ENCODE measurements at regions not wholly inside any gene's neighbourhood (a gene's known extent, or its start where the extent isn't known, plus 50 kb on each side); places are given as distances from the start of the nearest gene placed in this dataset.

GRCh38 chr6:133833949-133834359 is 55.0 kb upstream of the TCF21 start:
- FAIRE-seq: no peak
- H3K27me3 ChIP-seq (replicated peaks in 1 of 4; ENCODE audit: control insufficient read depth in 3 of 4, extremely low read depth in 1 of 4, insufficient read depth in 3 of 4, low read length in 3 of 4): no peaks in the 10 kb centered on the region
- CTCF ChIA-PET (ENCODE audit: partially characterized antibody): interaction anchor here (0.6 to 2.2 kb wide), 6 partner anchors 16 to 279 kb away, joined by 3 to 8 read pairs (median 6); no protein-coding TSS in a partner anchor

More at GRCh38 chr6:133833949-133834359, 55.0 kb upstream of the TCF21 start:
- Histone ChIP-seq H2BK120ac (replicated peaks; ENCODE audit: low read depth, low read length) (no peak overlapping the region), H4K8ac (ENCODE audit: extremely low read depth, insufficient read depth, low read length) (no peak overlapping the region), H3K9ac (replicated peaks in 1 of 4; ENCODE audit: extremely low read depth in 1 of 4, low read depth in 3 of 4, low read length in 3 of 4) (no peak overlapping the region), H3K79me2 (ENCODE audit: control insufficient read depth in 1 of 2, insufficient read depth in 2 of 2, low read length in 2 of 2) (no peaks in the 10 kb centered on the region), H2AK5ac (ENCODE audit: low read depth, low read length) (no peak overlapping the region), H3K18ac (ENCODE audit: extremely low read depth, low read length) (no peak overlapping the region), H3K4me3 (ENCODE audit: extremely low read depth in 1 of 4, insufficient read depth in 2 of 4, low read depth in 3 of 4, low read length in 4 of 4) (no peak overlapping the region), H2BK12ac (ENCODE audit: low read depth, low read length) (0 out of 2 replicates have a peak overlapping the region, but pooled peaks have one; percentile 35), H2BK5ac (ENCODE audit: low read depth, low read length) (no peak overlapping the region), H3K23ac (ENCODE audit: insufficient read length) (no peak overlapping the region), H3K23me2 (ENCODE audit: low read depth, low read length) (0 out of 2 replicates have a peak, but pooled peaks cover 2% of the 10 kb centered on the region), H4K20me1 (replicated peaks in 1 of 2; ENCODE audit: control insufficient read depth in 1 of 2, insufficient read depth in 2 of 2, low read length in 2 of 2) (no peaks in the 10 kb centered on the region), H3K4ac (replicated peaks; ENCODE audit: insufficient read length, low read depth, low read length) (no peak overlapping the region), H4K91ac (replicated peaks; ENCODE audit: insufficient read length, low read length) (no peak overlapping the region), H2AFZ (ENCODE audit: low read length) (peak overlapping the region; percentile 60; the same call in 1 of the 2 replicates), H3K79me1 (ENCODE audit: low read depth, low read length) (no peaks in the 10 kb centered on the region), H3K27ac (ENCODE audit: low read depth, low read length) (no peak overlapping the region), H2BK20ac (ENCODE audit: low read length) (no peak overlapping the region), H2BK15ac (ENCODE audit: low read length) (no peak overlapping the region), H3K9me3 (ENCODE audit: insufficient read depth in 2 of 2, low read depth in 1 of 2, low read length in 1 of 2) (no peaks in the 10 kb centered on the region), H3K4me2 (ENCODE audit: insufficient read depth in 1 of 2, low read depth in 2 of 2, low read length in 2 of 2) (no peak overlapping the region), H3K56ac (replicated peaks; ENCODE audit: insufficient read length, low read depth, low read length) (no peak overlapping the region), H4K5ac (ENCODE audit: insufficient read length, low read depth, low read length) (no peak overlapping the region), H3K36me3 (ENCODE audit: control insufficient read depth in 2 of 4, insufficient read depth in 4 of 4, low read length in 3 of 4) (no peaks in the 10 kb centered on the region), H3K14ac (ENCODE audit: insufficient read length) (no peak overlapping the region), H3K4me1 (replicated peaks in 1 of 4; ENCODE audit: control insufficient read depth in 3 of 4, insufficient read depth in 4 of 4, low read length in 3 of 4) (peaks cover 0 to 2% (median 0%) of the 10 kb centered on the region in 4 experiments; a peak in 2 of 7 replicates)
- TF ChIP-seq KDM5A (IDR thresholded peaks at IDR 0.05; ENCODE audit: low read length) (no peak), MAX (IDR thresholded peaks at IDR 0.05) (no peak), EP300 (IDR thresholded peaks at IDR 0.05; ENCODE audit: borderline replicate concordance in 1 of 2, low read depth in 2 of 2, low read length in 2 of 2) (no peak), GTF2F1 (IDR thresholded peaks at IDR 0.05; ENCODE audit: borderline replicate concordance, low read depth, low read length) (no peak), POLR2AphosphoS5 (IDR thresholded peaks at IDR 0.05; ENCODE audit: low read depth, low read length) (no peak), CTBP2 (IDR thresholded peaks at IDR 0.05; ENCODE audit: borderline replicate concordance, insufficient read depth, insufficient read length, low read length) (no peak), HDAC6 (IDR thresholded peaks at IDR 0.05; ENCODE audit: low read depth, low read length) (no peak), ATF3 (IDR thresholded peaks at IDR 0.05; ENCODE audit: insufficient read depth, low read depth, low read length) (no peak), SIN3A (conservative IDR thresholded peaks at IDR 0.05 in 1 of 2, IDR thresholded peaks at IDR 0.05 in 1 of 2; ENCODE audit: low read depth in 1 of 2, low read length in 2 of 2) (no peak), RBBP5 (IDR thresholded peaks at IDR 0.05; ENCODE audit: borderline replicate concordance, low read depth, low read length) (no peak), RFX5 (IDR thresholded peaks at IDR 0.05; ENCODE audit: borderline replicate concordance, low read depth, low read length) (no peak), RNF2 (IDR thresholded peaks at IDR 0.05; ENCODE audit: borderline replicate concordance, low read depth, low read length, missing control alignments, poor library complexity, severe bottlenecking) (no peak)
- WGBS, 2 experiments (ENCODE audit: extremely low coverage in 1 of 2, insufficient coverage in 1 of 2, insufficient read length in 1 of 2, insufficient replicate concordance in 2 of 2, low coverage in 1 of 2, low lambda C conversion rate in 2 of 2, missing lambda C conversion rate in 1 of 2): 88% methylated on average over 3 of the region's 3 CpGs; no CpG with 5 or more reads in 1 of the 2 experiments
- no peak for DNase-seq (ENCODE audit: low read depth in 1 of 2, low spot score in 2 of 2)
- POLR2A ChIA-PET (ENCODE audit: partially characterized antibody): no interaction called here

Measured in H1 (cell line).